ENCODE measurements at regions not wholly inside any gene's neighbourhood (a gene's known extent, or its start where the extent isn't known, plus 50 kb on each side); places are given as distances from the start of the nearest gene placed in this dataset.

DNA sequence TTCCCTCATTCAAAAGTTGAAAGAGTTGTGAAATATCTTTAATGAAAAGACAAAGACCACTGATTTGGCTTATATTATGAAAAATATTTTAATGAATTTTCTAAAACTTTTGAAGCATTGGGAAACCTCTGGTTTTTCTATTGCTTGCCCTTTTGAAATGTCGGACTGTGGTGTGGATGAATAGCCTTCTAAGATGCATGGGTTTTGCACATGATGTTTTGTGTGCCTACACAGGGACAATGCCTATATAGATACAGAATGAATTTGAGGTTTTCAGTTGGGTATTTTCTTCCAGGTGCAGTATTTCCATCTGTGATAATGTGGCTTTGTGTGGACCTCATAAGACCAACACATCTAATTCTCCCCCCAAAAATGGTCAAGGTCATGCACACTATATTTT, 1437.9 kb downstream of the REEP3 start (continued):
- TF ChIP-seq, protein P1, sequence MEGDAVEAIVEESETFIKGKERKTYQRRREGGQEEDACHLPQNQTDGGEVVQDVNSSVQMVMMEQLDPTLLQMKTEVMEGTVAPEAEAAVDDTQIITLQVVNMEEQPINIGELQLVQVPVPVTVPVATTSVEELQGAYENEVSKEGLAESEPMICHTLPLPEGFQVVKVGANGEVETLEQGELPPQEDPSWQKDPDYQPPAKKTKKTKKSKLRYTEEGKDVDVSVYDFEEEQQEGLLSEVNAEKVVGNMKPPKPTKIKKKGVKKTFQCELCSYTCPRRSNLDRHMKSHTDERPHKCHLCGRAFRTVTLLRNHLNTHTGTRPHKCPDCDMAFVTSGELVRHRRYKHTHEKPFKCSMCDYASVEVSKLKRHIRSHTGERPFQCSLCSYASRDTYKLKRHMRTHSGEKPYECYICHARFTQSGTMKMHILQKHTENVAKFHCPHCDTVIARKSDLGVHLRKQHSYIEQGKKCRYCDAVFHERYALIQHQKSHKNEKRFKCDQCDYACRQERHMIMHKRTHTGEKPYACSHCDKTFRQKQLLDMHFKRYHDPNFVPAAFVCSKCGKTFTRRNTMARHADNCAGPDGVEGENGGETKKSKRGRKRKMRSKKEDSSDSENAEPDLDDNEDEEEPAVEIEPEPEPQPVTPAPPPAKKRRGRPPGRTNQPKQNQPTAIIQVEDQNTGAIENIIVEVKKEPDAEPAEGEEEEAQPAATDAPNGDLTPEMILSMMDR (conservative IDR thresholded peaks at IDR 0.05; ENCODE audit: low read depth in 2 of 2): no peak
- TF ChIP-seq, protein P2, sequence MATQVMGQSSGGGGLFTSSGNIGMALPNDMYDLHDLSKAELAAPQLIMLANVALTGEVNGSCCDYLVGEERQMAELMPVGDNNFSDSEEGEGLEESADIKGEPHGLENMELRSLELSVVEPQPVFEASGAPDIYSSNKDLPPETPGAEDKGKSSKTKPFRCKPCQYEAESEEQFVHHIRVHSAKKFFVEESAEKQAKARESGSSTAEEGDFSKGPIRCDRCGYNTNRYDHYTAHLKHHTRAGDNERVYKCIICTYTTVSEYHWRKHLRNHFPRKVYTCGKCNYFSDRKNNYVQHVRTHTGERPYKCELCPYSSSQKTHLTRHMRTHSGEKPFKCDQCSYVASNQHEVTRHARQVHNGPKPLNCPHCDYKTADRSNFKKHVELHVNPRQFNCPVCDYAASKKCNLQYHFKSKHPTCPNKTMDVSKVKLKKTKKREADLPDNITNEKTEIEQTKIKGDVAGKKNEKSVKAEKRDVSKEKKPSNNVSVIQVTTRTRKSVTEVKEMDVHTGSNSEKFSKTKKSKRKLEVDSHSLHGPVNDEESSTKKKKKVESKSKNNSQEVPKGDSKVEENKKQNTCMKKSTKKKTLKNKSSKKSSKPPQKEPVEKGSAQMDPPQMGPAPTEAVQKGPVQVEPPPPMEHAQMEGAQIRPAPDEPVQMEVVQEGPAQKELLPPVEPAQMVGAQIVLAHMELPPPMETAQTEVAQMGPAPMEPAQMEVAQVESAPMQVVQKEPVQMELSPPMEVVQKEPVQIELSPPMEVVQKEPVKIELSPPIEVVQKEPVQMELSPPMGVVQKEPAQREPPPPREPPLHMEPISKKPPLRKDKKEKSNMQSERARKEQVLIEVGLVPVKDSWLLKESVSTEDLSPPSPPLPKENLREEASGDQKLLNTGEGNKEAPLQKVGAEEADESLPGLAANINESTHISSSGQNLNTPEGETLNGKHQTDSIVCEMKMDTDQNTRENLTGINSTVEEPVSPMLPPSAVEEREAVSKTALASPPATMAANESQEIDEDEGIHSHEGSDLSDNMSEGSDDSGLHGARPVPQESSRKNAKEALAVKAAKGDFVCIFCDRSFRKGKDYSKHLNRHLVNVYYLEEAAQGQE (IDR thresholded peaks at IDR 0.05; ENCODE audit: unreplicated experiment): no peak
- TF ChIP-seq JUNB (IDR thresholded peaks at IDR 0.05; ENCODE audit: unreplicated experiment) (no peak), STAT1 (IDR thresholded peaks at IDR 0.05; ENCODE audit: unreplicated experiment) (no peak)

DNA sequence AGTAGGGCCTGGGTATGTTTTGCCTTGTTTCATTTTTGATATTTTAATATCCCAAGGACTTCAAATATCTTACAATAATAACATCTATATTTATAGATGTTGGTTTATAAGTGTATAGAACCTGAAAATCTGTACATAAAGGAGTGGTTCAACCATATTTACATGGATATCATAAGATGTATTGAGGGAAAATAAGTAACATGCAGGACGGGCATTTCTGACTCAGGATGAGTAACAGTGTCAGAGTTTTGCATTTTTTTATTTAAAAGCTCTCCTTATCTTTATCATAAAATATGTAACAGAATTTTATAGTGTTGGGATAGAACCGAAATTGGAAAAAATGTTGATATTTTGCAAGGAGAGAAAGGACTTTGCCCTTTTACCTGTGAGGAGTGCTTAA, 1438.7 kb downstream of the REEP3 start:
- Histone ChIP-seq H3K36me3 (ENCODE audit: insufficient read depth) (no peaks in the 10 kb centered on the region), H4K20me1 (replicated peaks; ENCODE audit: insufficient read depth) (no peaks in the 10 kb centered on the region), H3K4me1 (ENCODE audit: insufficient read depth) (no peaks in the 10 kb centered on the region), H2AFZ (no peak overlapping the region), H3K4me3 (no peak overlapping the region), H3K9me2 (ENCODE audit: insufficient read depth) (0 out of 2 replicates have a peak, but pooled peaks cover 3% of the 10 kb centered on the region), H3K27me3 (ENCODE audit: insufficient read depth) (no peaks in the 10 kb centered on the region), H3K4me2 (no peak overlapping the region), H3K27ac (ENCODE audit: low read depth) (no peak overlapping the region), H3K79me2 (replicated peaks; ENCODE audit: insufficient read depth) (no peaks in the 10 kb centered on the region), H3F3A (replicated peaks; ENCODE audit: low read depth) (no peaks in the 10 kb centered on the region)
- Mint-ChIP-seq H3K4me1 (no peaks in the 10 kb centered on the region), H3K4me3 (no peak overlapping the region), H3K27ac (no peak overlapping the region), H3K36me3 (ENCODE audit: low read depth) (no peaks in the 10 kb centered on the region; the same call in 2 of the 3 replicates), H3K9me3 (peaks cover 4% of the 10 kb centered on the region; the same call in 2 of the 3 replicates), H3K27me3 (ENCODE audit: insufficient read depth, low read depth, poor library complexity) (no peaks in the 10 kb centered on the region)
- no peak for DNase-seq (ENCODE audit: low spot score)
- ATAC-seq: no peak
- TF ChIP-seq STAT1 (IDR thresholded peaks at IDR 0.05; ENCODE audit: unreplicated experiment) (no peak), EZH2 (IDR thresholded peaks at IDR 0.05; ENCODE audit: low read depth, unreplicated experiment) (no peak), CREB1 (CRISPR knock-in tag; IDR thresholded peaks at IDR 0.05; ENCODE audit: low read depth) (no peak), ZNF331 (CRISPR knock-in tag; IDR thresholded peaks at IDR 0.05; ENCODE audit: low read depth) (no peak), ZNF114 (CRISPR knock-in tag; IDR thresholded peaks at IDR 0.05) (no peak), POLR2AphosphoS5 (IDR thresholded peaks at IDR 0.05; ENCODE audit: low read depth) (no peak)
- TF ChIP-seq, protein P3, sequence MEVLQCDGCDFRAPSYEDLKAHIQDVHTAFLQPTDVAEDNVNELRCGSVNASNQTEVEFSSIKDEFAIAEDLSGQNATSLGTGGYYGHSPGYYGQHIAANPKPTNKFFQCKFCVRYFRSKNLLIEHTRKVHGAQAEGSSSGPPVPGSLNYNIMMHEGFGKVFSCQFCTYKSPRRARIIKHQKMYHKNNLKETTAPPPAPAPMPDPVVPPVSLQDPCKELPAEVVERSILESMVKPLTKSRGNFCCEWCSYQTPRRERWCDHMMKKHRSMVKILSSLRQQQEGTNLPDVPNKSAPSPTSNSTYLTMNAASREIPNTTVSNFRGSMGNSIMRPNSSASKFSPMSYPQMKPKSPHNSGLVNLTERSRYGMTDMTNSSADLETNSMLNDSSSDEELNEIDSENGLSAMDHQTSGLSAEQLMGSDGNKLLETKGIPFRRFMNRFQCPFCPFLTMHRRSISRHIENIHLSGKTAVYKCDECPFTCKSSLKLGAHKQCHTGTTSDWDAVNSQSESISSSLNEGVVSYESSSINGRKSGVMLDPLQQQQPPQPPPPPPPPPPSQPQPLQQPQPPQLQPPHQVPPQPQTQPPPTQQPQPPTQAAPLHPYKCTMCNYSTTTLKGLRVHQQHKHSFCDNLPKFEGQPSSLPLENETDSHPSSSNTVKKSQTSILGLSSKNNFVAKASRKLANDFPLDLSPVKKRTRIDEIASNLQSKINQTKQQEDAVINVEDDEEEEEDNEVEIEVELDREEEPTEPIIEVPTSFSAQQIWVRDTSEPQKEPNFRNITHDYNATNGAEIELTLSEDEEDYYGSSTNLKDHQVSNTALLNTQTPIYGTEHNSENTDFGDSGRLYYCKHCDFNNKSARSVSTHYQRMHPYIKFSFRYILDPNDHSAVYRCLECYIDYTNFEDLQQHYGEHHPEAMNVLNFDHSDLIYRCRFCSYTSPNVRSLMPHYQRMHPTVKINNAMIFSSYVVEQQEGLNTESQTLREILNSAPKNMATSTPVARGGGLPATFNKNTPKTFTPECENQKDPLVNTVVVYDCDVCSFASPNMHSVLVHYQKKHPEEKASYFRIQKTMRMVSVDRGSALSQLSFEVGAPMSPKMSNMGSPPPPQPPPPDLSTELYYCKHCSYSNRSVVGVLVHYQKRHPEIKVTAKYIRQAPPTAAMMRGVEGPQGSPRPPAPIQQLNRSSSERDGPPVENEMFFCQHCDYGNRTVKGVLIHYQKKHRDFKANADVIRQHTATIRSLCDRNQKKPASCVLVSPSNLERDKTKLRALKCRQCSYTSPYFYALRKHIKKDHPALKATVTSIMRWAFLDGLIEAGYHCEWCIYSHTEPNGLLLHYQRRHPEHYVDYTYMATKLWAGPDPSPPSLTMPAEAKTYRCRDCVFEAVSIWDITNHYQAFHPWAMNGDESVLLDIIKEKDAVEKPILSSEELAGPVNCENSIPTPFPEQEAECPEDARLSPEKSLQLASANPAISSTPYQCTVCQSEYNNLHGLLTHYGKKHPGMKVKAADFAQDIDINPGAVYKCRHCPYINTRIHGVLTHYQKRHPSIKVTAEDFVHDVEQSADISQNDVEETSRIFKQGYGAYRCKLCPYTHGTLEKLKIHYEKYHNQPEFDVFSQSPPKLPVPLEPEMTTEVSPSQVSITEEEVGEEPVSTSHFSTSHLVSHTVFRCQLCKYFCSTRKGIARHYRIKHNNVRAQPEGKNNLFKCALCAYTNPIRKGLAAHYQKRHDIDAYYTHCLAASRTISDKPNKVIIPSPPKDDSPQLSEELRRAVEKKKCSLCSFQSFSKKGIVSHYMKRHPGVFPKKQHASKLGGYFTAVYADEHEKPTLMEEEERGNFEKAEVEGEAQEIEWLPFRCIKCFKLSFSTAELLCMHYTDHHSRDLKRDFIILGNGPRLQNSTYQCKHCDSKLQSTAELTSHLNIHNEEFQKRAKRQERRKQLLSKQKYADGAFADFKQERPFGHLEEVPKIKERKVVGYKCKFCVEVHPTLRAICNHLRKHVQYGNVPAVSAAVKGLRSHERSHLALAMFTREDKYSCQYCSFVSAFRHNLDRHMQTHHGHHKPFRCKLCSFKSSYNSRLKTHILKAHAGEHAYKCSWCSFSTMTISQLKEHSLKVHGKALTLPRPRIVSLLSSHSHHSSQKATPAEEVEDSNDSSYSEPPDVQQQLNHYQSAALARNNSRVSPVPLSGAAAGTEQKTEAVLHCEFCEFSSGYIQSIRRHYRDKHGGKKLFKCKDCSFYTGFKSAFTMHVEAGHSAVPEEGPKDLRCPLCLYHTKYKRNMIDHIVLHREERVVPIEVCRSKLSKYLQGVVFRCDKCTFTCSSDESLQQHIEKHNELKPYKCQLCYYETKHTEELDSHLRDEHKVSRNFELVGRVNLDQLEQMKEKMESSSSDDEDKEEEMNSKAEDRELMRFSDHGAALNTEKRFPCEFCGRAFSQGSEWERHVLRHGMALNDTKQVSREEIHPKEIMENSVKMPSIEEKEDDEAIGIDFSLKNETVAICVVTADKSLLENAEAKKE (CRISPR knock-in tag; IDR thresholded peaks at IDR 0.05): no peak
- TF ChIP-seq, protein P4, sequence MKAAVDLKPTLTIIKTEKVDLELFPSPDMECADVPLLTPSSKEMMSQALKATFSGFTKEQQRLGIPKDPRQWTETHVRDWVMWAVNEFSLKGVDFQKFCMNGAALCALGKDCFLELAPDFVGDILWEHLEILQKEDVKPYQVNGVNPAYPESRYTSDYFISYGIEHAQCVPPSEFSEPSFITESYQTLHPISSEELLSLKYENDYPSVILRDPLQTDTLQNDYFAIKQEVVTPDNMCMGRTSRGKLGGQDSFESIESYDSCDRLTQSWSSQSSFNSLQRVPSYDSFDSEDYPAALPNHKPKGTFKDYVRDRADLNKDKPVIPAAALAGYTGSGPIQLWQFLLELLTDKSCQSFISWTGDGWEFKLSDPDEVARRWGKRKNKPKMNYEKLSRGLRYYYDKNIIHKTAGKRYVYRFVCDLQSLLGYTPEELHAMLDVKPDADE (IDR thresholded peaks at IDR 0.05): no peak
